Activated T-cell treated with anti-CD3 and anti-CD28 coated beads for 24 hours (primary cell): ENCODE measurements at regions not wholly inside any gene's neighbourhood (a gene's known extent, or its start where the extent isn't known, plus 50 kb on each side); places are given as distances from the start of the nearest gene placed in this dataset.
"Not testable (repeated sequence)": the region's sequence is repeated elsewhere in the genome, so short reads cannot be mapped to it uniquely, and the experiment has no call there.

ENCODE experiments used
- DNase-seq: peaks from one replicate; pipeline ENCODE4 v3.0.0-alpha.2; 2020; ENCODE audit warnings: low read depth

DNA sequence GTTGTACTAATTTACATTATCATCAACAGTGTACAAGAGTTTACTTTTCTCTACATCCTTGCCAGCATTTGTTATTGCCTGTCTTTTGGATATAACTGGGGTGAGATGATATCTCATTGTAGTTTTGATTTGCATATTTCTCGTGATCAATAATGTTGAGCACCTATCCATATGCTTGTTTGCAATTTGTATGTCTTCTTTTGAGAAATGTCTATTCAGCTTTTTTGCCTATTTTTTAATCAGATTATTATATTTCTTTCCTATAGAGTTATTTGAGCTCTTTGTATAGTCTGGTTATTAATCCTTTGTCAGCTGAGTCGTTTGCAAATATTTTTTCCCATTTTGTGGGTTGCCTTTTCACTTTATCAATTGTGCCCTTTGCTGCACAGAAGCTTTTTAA lies 540.8 kb upstream of the SGO1 start:
- no peak for DNase-seq

DNA sequence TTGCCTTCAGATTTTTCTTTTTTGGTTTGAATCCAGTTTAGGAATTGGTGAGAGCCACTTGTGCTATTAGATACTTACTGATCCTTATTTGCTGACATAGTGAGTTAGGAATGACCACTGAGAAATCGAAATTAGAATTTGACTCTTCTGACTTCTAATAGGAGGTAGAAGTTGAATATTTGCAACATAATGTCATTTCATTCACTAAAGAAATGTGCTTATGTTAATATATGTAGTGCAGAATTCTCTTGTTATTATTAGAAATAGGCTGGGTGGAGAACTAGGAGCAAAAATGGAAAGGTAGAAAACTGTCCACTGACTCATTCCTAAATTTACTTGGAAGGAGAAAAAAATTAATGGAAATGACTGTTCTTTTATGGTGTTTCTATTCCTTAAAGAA lies 538.2 kb upstream of the SGO1 start:
- no peak for DNase-seq

DNA sequence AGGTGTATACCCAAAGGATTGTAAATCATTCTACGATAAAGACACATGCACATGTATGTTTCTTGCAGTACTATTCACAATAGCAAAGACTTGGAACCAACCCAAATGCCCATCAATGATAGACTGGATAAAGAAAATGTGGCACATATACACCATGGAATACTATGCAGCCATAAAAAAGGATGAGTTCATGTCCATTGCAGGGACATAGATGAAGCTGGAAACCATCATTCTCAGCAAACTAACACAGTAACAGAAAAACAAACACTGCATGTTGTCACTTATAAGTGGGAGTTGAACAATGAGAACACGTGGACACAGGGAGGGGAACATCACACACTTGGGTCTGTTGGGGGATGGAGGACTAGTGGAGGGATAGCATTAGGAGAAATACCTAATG lies 530.4 kb upstream of the SGO1 start:
- DNase-seq, result not testable (repeated sequence)

DNA sequence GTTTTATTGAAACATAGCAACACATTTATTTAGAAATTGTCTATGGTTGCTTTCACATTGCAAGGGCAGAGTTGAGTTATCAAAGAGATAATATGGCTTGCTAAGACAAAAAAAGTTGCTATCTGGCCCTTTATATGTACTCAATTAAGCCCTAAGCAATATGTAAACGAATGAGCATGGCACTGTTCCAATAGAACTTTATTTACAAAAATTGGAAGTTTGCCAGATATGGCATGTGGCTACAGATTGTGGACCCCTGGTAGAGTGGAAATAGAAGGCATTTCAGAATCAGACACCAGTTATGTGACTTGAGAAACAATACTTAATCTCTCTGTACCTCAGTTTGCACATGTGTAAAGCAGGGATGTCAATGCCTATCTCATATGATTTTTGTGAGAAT lies 515.6 kb upstream of the SGO1 start:
- DNase-seq, result no peak

DNA sequence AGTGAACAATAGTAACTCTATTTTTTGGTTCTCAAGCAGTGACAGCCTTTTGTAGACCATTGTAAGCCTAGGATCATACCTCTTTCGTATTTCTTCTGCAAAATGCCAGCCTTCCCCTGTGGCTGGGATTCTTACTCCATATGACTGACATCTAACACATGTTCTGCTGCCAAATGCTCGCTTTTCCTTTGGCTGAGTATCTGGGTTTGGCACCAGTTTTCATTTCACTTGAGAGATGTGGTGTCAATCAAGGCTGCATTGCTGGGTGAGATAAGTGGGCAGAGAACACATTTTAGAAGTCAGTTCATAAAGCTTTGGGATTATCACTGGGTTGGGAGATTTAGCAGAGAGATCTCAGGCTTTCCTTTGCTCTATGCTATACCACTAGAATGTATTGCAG lies 514.7 kb upstream of the SGO1 start:
- no peak for DNase-seq

DNA sequence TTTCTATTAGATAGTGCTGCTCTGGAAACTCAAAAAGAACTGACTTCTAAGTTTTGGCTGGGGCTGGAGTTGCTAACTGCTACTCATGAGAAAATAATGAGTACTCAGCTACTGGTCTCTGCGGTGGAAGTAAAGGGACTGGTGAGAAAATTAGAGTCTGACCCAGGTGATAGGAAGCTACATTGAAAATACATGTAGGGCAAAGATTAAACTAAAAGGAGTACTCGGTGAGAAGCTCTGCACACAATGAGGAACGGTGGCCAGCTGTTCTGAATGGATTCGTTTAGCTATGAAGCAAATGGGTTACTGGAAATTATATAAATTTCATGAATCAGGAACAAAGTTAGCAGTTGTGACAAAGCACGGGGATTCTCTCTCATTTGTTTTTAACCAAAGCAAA lies 512.9 kb upstream of the SGO1 start:
- no peak for DNase-seq

DNA sequence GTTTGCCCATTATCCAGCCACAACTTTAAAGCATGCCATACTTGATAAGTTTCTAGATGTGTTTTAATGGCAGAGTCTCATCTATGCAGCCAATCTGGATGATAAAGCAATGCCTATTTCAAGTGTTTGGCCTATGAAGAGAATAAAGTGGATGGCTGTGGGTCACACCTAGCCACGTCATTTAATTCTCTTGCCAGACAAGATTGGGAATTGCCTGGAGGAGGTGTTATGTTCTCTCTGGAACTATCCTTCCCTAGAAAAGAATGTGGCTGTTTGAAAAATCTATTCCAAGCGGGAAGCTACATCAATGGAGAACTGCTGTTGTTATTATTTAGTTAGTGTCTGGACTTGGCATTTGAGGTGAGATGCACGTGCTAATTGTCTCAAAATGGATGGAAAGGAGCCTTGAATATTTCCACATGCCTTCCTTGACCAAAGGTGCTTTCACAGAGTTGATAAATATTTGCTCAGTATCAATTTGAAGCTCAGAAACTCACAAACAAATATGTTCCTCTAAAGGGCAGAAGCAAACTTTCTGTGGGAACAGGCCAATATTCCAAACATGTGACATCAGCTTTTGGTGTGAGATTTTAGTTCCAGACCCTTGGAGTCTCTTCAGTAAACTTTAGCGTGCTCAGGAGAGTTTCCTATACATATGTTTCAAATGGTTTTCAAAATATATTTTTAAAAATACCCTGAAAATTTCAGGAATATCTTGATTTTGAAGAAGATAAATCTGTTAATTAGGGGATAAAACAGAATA lies 510.6 kb upstream of the SGO1 start:
- no peak for DNase-seq

DNA sequence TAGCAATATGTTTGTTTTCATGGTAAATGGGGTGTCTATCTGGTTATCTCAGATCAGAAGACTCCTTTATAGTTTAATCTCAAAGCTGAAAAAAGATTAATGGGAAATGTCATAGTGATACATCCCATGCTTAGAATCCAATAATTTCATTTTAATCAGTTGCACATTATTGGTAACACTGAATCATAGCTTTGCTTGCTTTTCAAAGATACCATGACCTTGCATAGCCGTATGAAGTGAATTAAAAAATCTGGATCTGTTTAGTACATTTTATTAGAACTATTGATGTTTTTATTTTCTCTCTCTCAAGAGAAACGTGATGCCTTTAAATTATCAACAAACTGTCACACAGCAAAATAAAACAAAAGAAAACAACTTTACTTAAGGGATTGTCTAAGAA lies 506.7 kb upstream of the SGO1 start:
- DNase-seq, result no peak

DNA sequence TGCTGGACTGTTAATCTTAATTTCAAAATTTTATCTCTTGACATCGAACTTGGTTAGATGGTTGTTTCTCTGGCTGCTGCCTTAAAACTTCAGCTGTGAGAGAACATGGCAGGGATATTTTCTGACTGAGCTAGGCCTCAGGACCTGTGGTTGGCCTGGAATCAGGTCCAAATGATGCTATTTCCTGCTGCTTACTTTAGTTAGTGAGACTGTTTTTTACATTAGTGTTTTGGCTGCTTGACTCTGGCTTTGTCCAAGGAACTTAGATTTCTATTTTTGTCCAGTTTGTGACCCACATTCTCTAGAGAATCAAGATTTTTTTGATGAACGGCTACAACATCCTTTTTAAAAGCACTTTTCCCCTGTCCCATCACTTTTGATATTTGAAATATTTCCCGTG lies 497.9 kb upstream of the SGO1 start:
- no peak for DNase-seq

DNA sequence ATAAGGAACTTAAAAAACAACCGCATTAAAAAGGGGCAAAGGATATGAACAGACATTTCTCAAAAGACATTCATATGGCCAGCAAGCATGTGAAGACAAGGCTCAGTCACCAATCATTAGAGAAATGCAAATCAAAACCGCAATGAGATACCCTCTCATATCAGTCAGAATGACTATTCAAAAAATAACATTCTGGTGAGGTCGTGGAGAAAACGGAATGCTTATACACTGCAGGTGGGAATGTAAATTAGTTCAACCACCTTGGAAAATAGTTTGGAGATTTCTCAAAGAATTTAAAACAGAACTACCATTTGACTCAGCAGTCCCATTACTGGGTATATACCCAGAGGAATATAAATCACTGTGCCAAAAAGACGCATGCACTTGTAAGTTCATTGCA lies 496.6 kb upstream of the SGO1 start:
- DNase-seq, result no peak

DNA sequence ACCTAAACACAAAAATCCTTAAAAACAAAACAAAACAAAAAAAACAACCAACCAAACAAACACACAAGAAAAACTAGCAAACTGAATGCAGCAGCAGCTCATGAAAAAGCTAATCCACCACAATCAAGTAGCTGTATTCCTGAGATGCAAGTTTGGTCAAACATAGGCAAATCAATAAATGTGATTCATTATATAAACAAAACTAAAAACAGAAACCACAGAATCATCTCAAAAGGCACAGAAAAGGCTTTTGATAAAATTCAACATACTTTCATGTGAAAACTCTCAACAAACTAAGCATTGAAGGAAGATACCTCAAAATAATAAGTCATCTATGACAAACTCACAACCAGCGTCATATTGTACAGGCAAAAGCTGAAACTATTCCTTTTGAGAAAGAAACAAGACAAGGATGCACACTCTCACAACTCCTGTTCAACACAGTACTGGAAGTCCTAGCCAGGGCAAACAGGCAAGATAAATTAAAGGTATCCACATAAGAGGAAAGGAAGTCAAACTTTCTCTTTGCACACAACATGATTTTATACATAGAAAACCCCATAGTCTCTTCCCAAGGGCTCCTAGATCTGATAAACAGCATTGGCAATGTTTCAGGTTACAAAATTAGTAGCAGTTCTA lies 495.1 kb upstream of the SGO1 start:
- DNase-seq, result no peak

DNA sequence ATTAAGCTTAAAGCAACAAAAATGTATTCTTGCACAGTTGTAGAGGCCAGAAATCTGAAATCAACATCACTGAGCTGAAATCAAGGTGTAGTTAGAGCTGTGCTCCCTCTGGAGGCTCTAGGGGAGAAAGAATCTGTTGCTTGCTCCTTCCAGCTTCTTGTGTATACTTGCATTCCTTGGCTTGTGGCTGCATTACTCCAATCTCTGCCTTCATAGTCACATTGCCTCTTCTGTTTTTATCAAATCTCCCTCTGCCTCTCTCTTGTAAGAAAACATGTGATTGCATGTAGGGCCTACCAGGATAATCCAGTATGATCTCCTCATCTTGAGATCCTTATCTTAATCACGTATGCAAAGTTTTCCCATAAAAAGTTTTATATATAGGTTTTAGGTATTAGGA lies 487.9 kb upstream of the SGO1 start:
- DNase-seq, result no peak

DNA sequence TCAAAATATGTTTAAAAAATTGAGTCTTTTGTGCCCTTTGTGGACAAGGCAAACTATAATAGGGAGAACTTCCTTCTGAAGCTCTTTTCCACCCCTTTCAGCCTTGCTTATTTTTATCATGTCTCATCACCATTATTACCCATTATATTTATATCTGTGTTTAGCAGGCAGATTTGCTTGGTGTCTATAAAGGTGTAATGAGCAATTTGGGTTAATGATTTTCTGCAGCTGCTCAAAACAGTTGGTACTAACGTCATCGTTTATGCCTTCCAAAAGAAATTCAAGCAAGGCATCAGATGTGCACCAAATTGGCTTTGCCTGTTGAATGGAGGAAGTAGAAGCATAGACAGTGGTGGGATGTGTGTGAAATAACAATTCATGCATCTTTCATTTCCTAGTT lies 483.7 kb upstream of the SGO1 start:
- DNase-seq, result no peak

DNA sequence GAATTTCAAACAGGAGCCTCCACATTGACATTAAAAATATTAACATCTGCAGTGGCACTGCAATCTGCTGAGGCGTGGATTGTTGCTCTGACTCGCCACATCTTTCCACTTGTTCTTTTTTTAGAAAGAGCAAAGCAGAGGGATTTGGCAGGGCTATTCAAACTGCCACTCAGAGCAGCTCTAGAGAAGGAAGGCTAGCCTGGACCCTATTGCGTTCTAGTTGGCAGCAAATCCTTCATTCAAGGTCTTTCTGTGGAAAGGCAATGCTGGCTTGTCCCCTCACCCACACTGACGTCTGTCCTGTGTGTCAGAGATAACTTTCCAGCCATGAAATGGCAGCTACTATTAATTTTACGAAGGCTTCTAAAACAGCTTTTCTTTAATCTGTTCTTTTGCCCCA lies 483.2 kb upstream of the SGO1 start:
- DNase-seq, result no peak

DNA sequence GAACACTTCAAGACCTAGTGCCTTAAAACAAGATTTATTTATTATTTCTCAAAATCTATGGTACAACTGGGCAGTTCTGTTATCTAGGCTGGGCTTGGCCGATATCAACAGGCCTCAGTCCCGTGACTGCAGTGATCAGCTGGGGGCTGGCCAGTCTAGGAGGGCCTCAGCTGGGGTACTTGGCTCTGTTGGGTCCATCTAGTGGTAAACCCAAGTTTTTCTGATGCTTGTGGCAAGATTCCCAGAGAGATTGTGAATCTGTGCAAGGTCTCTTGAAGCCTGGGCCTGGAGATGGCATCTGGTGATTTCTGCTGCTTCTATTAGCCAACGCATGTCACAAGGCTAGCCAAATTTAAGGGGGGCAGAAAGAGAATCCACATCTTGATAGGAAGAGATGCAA lies 482.4 kb upstream of the SGO1 start:
- DNase-seq, result no peak

DNA sequence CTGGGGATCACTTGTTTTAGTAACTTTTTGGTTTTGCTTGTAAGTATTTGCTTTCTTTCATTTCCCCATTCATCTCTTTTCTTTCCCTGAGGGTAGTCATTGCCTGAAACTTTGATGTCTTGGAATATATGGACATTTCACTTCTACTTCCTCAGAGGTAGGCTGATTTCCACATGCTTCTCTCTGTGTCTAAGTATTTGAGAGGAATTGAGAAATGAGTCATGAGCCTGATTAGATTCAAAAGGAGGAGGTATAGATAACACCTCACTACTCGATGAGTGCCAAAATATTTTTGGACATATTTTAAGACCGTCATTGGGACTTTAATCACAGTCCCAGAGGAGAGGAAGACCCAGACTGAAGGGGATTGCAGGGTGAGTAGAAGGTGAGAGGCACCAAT lies 480.1 kb upstream of the SGO1 start:
- DNase-seq, result no peak

DNA sequence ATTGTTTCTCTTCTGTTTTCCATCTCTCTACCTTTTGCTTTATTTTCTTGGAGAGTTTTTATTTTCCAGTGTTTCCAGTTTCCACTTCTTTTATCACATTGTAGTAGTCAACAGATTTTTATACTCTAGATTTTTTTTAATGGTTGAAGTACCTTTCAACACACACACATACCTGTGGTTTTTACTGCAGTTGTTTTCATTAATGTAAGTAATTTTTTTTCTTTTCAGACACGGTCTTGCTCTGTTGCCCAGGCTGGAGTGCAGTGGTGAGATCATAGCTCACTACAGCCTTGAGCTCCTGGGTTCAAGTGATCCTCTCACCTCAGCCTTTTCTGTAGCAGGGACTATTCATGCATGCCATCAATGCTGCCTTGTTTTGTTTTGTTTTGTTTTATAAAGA lies 472.5 kb upstream of the SGO1 start:
- DNase-seq, result no peak

DNA sequence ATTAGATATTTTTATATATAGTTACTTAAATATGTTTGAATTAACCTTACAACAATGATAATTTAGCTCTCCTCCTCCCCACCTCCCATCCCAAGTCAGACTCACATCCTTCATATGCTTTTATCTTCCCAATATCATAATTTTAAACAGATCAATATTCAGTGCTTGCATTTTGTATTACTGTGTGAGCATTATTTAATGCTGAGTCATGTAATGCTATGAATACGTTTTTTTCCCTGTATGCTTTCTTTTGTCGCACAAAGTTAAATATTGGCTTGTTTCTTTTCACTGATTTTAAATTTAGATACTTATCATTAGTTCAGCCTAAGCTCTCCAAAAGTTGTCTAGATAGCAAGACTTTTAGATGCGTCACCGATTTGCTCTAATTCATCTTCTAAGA lies 471.6 kb upstream of the SGO1 start:
- no peak for DNase-seq

DNA sequence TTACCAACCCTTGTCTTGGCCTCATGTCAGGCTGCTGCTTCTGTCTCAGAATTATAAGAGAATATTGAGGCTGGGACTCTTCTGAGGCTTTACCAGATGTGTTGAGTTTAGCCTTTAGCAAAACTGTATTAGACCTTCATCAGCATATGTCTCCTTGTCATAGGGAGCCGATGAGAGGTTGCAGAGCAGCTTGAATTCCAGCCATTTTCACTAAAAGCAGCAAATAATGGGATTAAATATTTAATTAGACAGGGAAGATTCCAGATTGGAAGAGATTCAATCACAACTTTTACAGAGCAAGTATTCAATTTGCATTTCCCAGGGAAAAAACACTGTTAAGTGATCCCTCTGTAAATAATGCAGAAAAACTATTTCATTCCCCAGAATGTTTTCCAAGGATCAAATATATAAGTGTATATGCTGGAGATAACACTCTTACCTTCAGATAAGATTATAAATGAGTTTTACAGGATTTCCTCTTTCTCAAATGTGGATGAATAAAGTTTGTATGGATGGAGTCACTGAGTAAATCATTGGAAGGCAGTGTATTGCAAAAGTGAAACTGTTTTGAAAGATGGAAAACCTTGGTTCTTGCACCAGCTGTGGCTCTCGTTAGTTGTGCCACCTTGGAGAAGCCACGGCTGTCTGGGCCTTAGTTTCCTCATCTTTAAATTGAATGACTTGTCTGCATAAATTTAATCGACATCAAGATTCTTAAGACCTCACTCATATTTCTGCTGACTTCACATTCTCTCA lies 466.4 kb upstream of the SGO1 start:
- no peak for DNase-seq

DNA sequence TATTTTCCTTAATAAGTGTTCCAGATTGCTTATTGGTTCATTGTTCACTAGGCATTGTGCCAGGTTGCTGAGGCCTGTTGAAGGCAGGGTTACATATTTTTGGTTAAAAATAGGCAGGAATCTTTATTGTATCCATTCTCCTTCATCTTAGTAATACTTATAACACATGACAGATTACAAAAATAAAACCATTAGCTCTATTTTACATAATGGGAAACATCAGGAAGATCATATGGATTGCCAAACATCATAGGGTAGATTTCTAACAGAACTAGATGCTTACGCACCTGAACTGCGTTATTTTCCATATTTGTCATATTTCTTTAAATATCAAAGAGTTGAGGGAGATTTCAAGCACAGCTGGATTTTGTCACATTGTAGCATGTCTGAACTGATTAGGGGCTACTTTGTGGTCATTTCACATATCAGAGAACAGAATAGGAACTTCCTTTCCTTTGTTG lies 462.9 kb upstream of the SGO1 start:
- DNase-seq, result no peak

DNA sequence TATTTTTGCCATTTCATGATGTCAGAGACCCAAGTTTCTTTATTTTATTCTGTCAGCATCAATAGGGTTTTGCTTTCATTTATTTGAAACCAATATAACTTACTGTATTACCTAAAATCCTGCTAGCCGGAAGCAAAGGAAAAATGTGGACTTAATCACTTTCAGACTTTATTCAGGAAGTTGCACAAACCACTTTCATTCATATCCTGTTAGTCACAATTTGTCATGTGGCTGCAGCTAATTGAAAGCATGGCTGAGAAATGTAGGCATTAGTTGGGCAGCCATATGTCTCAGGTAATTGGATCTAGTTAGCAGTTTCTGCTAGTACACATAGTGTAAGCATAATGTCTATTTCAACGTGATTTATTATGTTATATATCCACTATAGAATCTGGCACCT lies 462.3 kb upstream of the SGO1 start:
- DNase-seq, result no peak

DNA sequence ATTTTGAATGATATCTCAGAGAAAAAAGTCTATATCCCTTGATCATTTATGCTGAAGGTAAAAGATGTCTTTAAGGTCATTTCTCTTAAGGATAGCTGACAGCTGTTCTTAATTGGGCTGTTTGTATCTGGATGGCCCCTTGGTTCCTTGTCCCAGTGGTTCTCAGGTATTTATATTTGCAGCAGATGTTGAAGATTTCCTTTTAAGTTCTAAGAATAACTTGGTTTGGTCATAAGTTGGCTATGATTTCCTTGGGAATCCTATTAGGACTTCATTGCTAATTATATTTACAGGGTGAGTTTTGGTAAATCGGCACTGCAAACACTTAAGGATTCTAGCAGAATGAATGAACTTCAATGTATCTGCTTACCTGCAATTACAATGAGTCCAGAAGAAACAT lies 460.4 kb upstream of the SGO1 start:
- no peak for DNase-seq

DNA sequence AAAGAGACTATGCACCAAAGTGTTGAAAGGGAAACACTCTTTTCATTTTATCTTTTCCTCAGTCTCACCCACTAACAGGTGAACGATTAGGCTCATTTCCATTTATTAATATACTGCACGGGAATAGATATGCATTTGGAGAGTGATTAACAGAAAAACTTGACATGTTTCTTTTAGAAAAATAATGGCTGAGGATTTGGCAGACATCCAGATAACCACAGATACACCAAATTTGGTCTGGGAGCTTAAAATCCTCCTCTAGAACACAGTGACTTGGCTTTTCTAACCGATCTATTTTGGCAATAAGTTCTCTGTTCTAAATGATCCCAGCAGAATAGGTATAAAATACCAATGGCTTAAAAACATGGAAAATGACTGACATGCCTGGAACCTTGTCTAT lies 459.3 kb upstream of the SGO1 start:
- DNase-seq, result no peak
